K562 (cell line): ENCODE measurements at regions not wholly inside any gene's neighbourhood (a gene's known extent, or its start where the extent isn't known, plus 50 kb on each side); places are given as distances from the start of the nearest gene placed in this dataset.

Experiments
- ATAC-seq: fragments of 200-7000 bp; cut with Tn5 transposase; 3 replicates; pipeline ENCODE4 v1.9.1; 2020; ENCODE audit warnings: moderate library complexity
- BruUV-seq: library from RNA; stranded (reverse); fragments of 400-500 nt; replicated peaks from 2 replicates; lab custom pipeline; 2021; lab: Mats Ljungman, UMichigan
- CTCF ChIA-PET: fragments of 300-600 bp; formaldehyde crosslinking; extraction: SDS; loops from one replicate; lab custom pipeline; 2021; ENCODE audit warnings: low intra/inter-chr PET ratio; lab: Yijun Ruan, JAX
- POLR2A ChIA-PET: fragments of 300-600, 350-650 bp; sonication (Branson Sonifier 250); formaldehyde crosslinking; extraction: SDS; loops from one replicate; lab custom pipeline; 2021; ENCODE audit warnings: antibody characterized with exemption, inconsistent platforms; lab: Yijun Ruan, JAX
- DNase-seq, 4 experiments: peaks; one replicate each; pipeline versions ENCODE4 v3.0.0 to v3.0.0-alpha.2; 2011 to 2018; ENCODE audit warnings: low spot score in 3 of 4, mixed read lengths in 3 of 4; ENCODE audit errors: extremely low read depth in 1 of 4
- FAIRE-seq: peaks from 2 replicates; lab custom pipeline; 2011; peaks lifted over from hg19 to GRCh38; lab: Jason Lieb, UNC
- H2AFZ ChIP-seq: 2 replicates; pipeline ENCODE4 v1.6.0; 2011; ENCODE audit warnings: low read depth, low read length, control low read depth, inconsistent platforms
- H3K27ac ChIP-seq: fragments of 200-600 bp; 3 replicates; pipeline ENCODE4 v1.8.0; 2011; ENCODE audit warnings: low read depth, mild to moderate bottlenecking, control low read depth, inconsistent platforms, low read length, moderate library complexity, mixed read lengths; ENCODE audit errors: extremely low read depth
- H3K27me3 ChIP-seq, 2 experiments: fragments of 300-600 bp in 1 of 2; 2 replicates in 1 of 2; 3 replicates in 1 of 2; pipeline versions ENCODE4 v1.6.0 to v1.8.0; 2011; ENCODE audit warnings: inconsistent platforms in 2 of 2, low read length in 2 of 2, mild to moderate bottlenecking in 1 of 2, mixed read lengths in 1 of 2, moderate library complexity in 1 of 2; ENCODE audit not compliant: control insufficient read depth in 2 of 2, insufficient read depth in 2 of 2
- H3K36me3 ChIP-seq: fragments of 300-600 bp; 3 replicates; pipeline ENCODE4 v1.8.0; 2011; ENCODE audit warnings: mild to moderate bottlenecking, low read length, inconsistent platforms; ENCODE audit not compliant: control insufficient read depth, insufficient read depth
- H3K4me1 ChIP-seq, 2 experiments: fragments of 200-600 bp in 1 of 2; replicated peaks in 1 of 2; 2 replicates in 1 of 2; 3 replicates in 1 of 2; pipeline versions ENCODE4 v1.5.1 to v1.8.0; 2011; ENCODE audit warnings: inconsistent platforms in 2 of 2, low read length in 2 of 2, mild to moderate bottlenecking in 1 of 2, mixed read lengths in 1 of 2, moderate library complexity in 1 of 2; ENCODE audit not compliant: control insufficient read depth in 2 of 2, insufficient read depth in 2 of 2
- H3K4me2 ChIP-seq: 2 replicates; pipeline ENCODE4 v1.6.1; 2011; ENCODE audit warnings: low read length, control low read depth, inconsistent platforms, mixed read lengths; ENCODE audit not compliant: insufficient read depth
- H3K4me3 ChIP-seq: fragments of 200-600 bp; sonication (generic), shearing (Covaris generic); 2 replicates; pipeline ENCODE4 v1.5.1; 2016; ENCODE audit warnings: control low read depth, inconsistent platforms
- H3K79me2 ChIP-seq: fragments of 200-600 bp; 3 replicates; pipeline ENCODE4 v1.8.0; 2011; ENCODE audit warnings: low read length, inconsistent platforms; ENCODE audit not compliant: control insufficient read depth, insufficient read depth
- H3K9ac ChIP-seq, 2 experiments: 2 replicates each; pipeline versions ENCODE4 v1.6.0 to v1.6.1; 2011; ENCODE audit warnings: low read depth in 2 of 2, low read length in 2 of 2, control low read depth in 1 of 2, inconsistent platforms in 1 of 2, mild to moderate bottlenecking in 1 of 2, mixed read lengths in 1 of 2; ENCODE audit not compliant: insufficient read depth in 1 of 2
- H3K9me1 ChIP-seq: one replicate; pipeline ENCODE4 v1.6.0; 2011; ENCODE audit warnings: inconsistent platforms, mild to moderate bottlenecking, low read length, moderate library complexity; ENCODE audit not compliant: control insufficient read depth, insufficient read depth
- H3K9me3 ChIP-seq: replicated peaks from 2 replicates; pipeline ENCODE4 v1.5.1; 2011; ENCODE audit warnings: low read depth, low read length, inconsistent platforms; ENCODE audit not compliant: control insufficient read depth, insufficient read depth
- H4K20me1 ChIP-seq: replicated peaks from 2 replicates; pipeline ENCODE4 v1.6.1; 2011; ENCODE audit warnings: low read length, inconsistent platforms, mixed read lengths; ENCODE audit not compliant: control insufficient read depth, insufficient read depth
- CCNT2 ChIP-seq: IDR thresholded peaks from 2 replicates; pipeline ENCODE4 v1.6.1; 2011; ENCODE audit warnings: borderline replicate concordance, low read depth, mild to moderate bottlenecking, moderate library complexity, mixed read lengths, low read length; ENCODE audit not compliant: insufficient read length; ENCODE audit errors: extremely low read depth
- CREB1 ChIP-seq, 2 experiments: sonication (generic) in 1 of 2; formaldehyde crosslinking in 1 of 2; IDR thresholded peaks; 2 replicates each; pipeline versions ENCODE4 v1.6.1 to v1.8.0; 2012 to 2022; ENCODE audit warnings: inconsistent platforms in 1 of 2, mild to moderate bottlenecking in 1 of 2, missing genetic modification reagents in 1 of 2, moderate library complexity in 1 of 2
- EWSR1 ChIP-seq: fragments of 450-650 bp; IDR thresholded peaks from 2 replicates; pipeline ENCODE4 v1.6.1; 2018; ENCODE audit warnings: borderline replicate concordance, mild to moderate bottlenecking, low read depth, moderate library complexity; ENCODE audit not compliant: partially characterized antibody
- HDGF ChIP-seq: fragments of 450-650 bp; IDR thresholded peaks from 2 replicates; pipeline ENCODE4 v1.6.1; 2016
- LCOR ChIP-seq: sonication (generic); formaldehyde crosslinking; IDR thresholded peaks from 2 replicates; pipeline ENCODE4 v1.8.0; 2022; ENCODE audit warnings: mild to moderate bottlenecking, missing genetic modification reagents
- MTA2 ChIP-seq: fragments of 450-650 bp; IDR thresholded peaks from 2 replicates; pipeline ENCODE4 v1.6.1; 2016; ENCODE audit warnings: low read depth
- NRF1 ChIP-seq, 2 experiments: fragments of 450-650 bp; IDR thresholded peaks in 1 of 2; conservative IDR thresholded peaks in 1 of 2; 2 replicates each; pipeline ENCODE4 v1.6.1; 2014; ENCODE audit warnings: mild to moderate bottlenecking in 2 of 2
- PTTG1 ChIP-seq: fragments of 450-650 bp; IDR thresholded peaks from 2 replicates; pipeline ENCODE4 v1.6.1; 2016; ENCODE audit warnings: low read depth, mild to moderate bottlenecking, missing genetic modification characterization, missing compliant biosample characterization
- ZFP36 ChIP-seq: fragments of 150-350 bp; IDR thresholded peaks from 2 replicates; pipeline ENCODE4 v1.6.1; 2018; ENCODE audit warnings: low read length, low read depth; ENCODE audit not compliant: partially characterized antibody
- ZKSCAN1 ChIP-seq: fragments of 150-350 bp; IDR thresholded peaks from 2 replicates; pipeline ENCODE4 v1.6.1; 2016; ENCODE audit warnings: low read depth, low read length
- ZKSCAN3 ChIP-seq: fragments of 250-450 bp; sonication (Bioruptor Pico); IDR thresholded peaks from 2 replicates; pipeline ENCODE4 v1.4.0; 2020
- ZNF699 ChIP-seq: fragments of 250-450 bp; sonication (Bioruptor Pico); IDR thresholded peaks from 2 replicates; pipeline ENCODE4 v1.8.0; 2021; ENCODE audit warnings: mild to moderate bottlenecking, moderate library complexity; ENCODE audit not compliant: insufficient replicate concordance
- WGBS: fragments of 100-300 bp; shearing (Covaris generic); methylation state at CpG from one replicate; pipeline ENCODE4 v1.1.6; 2016; ENCODE audit warnings: low coverage, mixed read lengths; ENCODE audit not compliant: insufficient coverage; ENCODE audit errors: missing lambda C conversion rate; 5-methylcytosine and 5-hydroxymethylcytosine counted together
- in situ Hi-C: fragments of 300-500 bp; cut with MboI; formaldehyde crosslinking; loops from 4 replicates; pipeline ENCODE4 v1.15.0; 2018; ENCODE audit warnings: inconsistent platforms, mixed read lengths
- intact Hi-C: fragments of 100-400 bp; cut with micrococcal nuclease; formaldehyde crosslinking; loops from 2 replicates; pipeline ENCODE4 v1.14.2; 2022
- TF ChIP-seq, protein P1 (sequence below): fragments of 200-800 bp; sonication (Bioruptor generic); IDR thresholded peaks from 2 replicates; pipeline ENCODE4 v1.6.1; 2016; ENCODE audit warnings: missing genetic modification characterization, missing compliant biosample characterization
- TF ChIP-seq, protein P2 (sequence below): fragments of 450-650 bp; IDR thresholded peaks from 2 replicates; pipeline ENCODE4 v1.6.1; 2018; ENCODE audit warnings: mild to moderate bottlenecking, low read depth; ENCODE audit not compliant: partially characterized antibody

DNA sequence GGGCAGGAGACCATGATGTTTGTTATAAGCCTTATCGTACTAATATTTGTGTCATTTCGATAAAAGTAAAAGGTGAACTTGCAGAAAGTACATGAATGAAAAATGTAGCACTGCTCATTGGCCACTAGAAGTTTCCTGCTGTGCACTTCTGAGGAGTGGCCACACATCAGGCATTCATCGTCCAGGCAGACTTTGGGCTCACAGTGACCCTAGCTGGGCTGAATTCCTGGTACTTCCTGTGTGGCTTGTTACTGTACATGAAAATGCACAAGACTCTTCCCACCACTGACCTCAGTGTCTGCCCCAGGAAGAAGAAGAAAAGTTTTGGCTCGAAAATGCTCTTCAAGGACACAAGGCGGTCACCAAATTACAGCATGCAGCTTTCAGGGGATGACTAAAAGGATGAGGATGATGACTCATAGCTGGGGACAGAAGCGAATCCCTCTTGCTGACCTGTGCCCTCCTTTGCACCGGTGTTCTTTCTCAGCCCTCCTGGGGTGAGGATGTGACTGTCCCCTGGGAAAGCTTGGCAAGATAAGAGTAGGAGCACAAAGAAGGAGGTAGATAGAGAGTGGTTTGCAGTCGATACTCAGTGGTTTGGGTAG is 252.4 kb upstream of the KAZN start:
- Histone ChIP-seq H4K20me1 (no peaks in the 10 kb centered on the region), H2AFZ (no peak overlapping the region), H3K4me1 (peaks cover 0 to 8% of the 10 kb centered on the region in 2 experiments; a peak in 2 of 5 replicates), H3K27me3 (peaks cover 3 to 18% of the 10 kb centered on the region in 2 experiments; a peak in 4 of 5 replicates), H3K4me2 (peak overlapping the region; percentile 18; the same call in 1 of the 2 replicates), H3K9me3 (no peaks in the 10 kb centered on the region), H3K9ac (no peak overlapping the region), H3K79me2 (no peaks in the 10 kb centered on the region), H3K36me3 (no peaks in the 10 kb centered on the region), H3K27ac (no peak overlapping the region), H3K4me3 (no peak overlapping the region), H3K9me1 (no peaks in the 10 kb centered on the region)
- peak; percentile 70 for ATAC-seq
- no TSS peak for BruUV-seq
- WGBS = 10% methylated on average over 8 of the region's 8 CpGs
- DNase-seq = peak; percentile 28 to 57 (median 42)
- CTCF ChIA-PET = no interaction called here
- intact Hi-C loops = no loop called here
- POLR2A ChIA-PET = interaction anchor here (0.5 kb wide), 1 partner anchor 52 kb away, joined by 3 read pairs; no protein-coding TSS in a partner anchor
- peak; percentile 79 for FAIRE-seq
- in situ Hi-C loops = no loop called here
- TF ChIP-seq CCNT2 (no peak), ZKSCAN3 (CRISPR knock-in tag) (no peak), EWSR1 (no peak), HDGF (no peak), ZNF699 (no peak), LCOR (CRISPR knock-in tag) (0 out of 2 replicates have a peak, but pooled peaks have one; percentile 39), CREB1 (IDR thresholded peaks at IDR 0.05) (no peak), CREB1 (CRISPR knock-in tag; IDR thresholded peaks at IDR 0.05) (no peak), PTTG1 (tag) (no peak), NRF1 (conservative IDR thresholded peaks at IDR 0.05 in 1 of 2, IDR thresholded peaks at IDR 0.05 in 1 of 2) (no peak), ZFP36 (no peak), ZKSCAN1 (no peak), MTA2 (no peak)
- TF ChIP-seq, protein P1, sequence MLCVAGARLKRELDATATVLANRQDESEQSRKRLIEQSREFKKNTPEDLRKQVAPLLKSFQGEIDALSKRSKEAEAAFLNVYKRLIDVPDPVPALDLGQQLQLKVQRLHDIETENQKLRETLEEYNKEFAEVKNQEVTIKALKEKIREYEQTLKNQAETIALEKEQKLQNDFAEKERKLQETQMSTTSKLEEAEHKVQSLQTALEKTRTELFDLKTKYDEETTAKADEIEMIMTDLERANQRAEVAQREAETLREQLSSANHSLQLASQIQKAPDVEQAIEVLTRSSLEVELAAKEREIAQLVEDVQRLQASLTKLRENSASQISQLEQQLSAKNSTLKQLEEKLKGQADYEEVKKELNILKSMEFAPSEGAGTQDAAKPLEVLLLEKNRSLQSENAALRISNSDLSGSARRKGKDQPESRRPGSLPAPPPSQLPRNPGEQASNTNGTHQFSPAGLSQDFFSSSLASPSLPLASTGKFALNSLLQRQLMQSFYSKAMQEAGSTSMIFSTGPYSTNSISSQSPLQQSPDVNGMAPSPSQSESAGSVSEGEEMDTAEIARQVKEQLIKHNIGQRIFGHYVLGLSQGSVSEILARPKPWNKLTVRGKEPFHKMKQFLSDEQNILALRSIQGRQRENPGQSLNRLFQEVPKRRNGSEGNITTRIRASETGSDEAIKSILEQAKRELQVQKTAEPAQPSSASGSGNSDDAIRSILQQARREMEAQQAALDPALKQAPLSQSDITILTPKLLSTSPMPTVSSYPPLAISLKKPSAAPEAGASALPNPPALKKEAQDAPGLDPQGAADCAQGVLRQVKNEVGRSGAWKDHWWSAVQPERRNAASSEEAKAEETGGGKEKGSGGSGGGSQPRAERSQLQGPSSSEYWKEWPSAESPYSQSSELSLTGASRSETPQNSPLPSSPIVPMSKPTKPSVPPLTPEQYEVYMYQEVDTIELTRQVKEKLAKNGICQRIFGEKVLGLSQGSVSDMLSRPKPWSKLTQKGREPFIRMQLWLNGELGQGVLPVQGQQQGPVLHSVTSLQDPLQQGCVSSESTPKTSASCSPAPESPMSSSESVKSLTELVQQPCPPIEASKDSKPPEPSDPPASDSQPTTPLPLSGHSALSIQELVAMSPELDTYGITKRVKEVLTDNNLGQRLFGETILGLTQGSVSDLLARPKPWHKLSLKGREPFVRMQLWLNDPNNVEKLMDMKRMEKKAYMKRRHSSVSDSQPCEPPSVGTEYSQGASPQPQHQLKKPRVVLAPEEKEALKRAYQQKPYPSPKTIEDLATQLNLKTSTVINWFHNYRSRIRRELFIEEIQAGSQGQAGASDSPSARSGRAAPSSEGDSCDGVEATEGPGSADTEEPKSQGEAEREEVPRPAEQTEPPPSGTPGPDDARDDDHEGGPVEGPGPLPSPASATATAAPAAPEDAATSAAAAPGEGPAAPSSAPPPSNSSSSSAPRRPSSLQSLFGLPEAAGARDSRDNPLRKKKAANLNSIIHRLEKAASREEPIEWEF = no peak
- TF ChIP-seq, protein P2, sequence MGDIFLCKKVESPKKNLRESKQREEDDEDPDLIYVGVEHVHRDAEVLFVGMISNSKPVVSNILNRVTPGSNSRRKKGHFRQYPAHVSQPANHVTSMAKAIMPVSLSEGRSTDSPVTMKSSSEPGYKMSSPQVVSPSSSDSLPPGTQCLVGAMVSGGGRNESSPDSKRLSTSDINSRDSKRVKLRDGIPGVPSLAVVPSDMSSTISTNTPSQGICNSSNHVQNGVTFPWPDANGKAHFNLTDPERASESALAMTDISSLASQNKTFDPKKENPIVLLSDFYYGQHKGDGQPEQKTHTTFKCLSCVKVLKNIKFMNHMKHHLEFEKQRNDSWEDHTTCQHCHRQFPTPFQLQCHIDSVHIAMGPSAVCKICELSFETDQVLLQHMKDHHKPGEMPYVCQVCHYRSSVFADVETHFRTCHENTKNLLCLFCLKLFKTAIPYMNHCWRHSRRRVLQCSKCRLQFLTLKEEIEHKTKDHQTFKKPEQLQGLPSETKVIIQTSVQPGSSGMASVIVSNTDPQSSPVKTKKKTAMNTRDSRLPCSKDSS = no peak
